HepG2 (cell line): ENCODE measurements at regions not wholly inside any gene's neighbourhood (a gene's known extent, or its start where the extent isn't known, plus 50 kb on each side); places are given as distances from the start of the nearest gene placed in this dataset.

Experiments used
- ATAC-seq: fragments of 200-7000 bp; cut with Tn5 transposase; 3 replicates; pipeline ENCODE4 v1.9.1; 2020; ENCODE audit warnings: mild to moderate bottlenecking, moderate library complexity
- BruUV-seq: library from RNA; stranded (reverse); fragments of 400-500 nt; replicated peaks from 2 replicates; lab custom pipeline; 2021; lab: Mats Ljungman, UMichigan
- CTCF ChIA-PET: fragments of 300-600 bp; formaldehyde crosslinking; extraction: SDS; loops from one replicate; lab custom pipeline; 2021; ENCODE audit warnings: low total read pairs, inconsistent platforms, low intra/inter-chr PET ratio; lab: Yijun Ruan, JAX
- POLR2A ChIA-PET: fragments of 350-600 bp; sonication (Branson Sonifier 250); formaldehyde crosslinking; loops from one replicate; lab custom pipeline; 2020; ENCODE audit warnings: antibody characterized with exemption, inconsistent platforms; lab: Yijun Ruan, JAX
- DNase-seq: peaks from one replicate; pipeline ENCODE4 v3.0.0-alpha.2; 2015; ENCODE audit warnings: low spot score
- FAIRE-seq: peaks from 3 replicates; lab custom pipeline; 2011; peaks lifted over from hg19 to GRCh38; lab: Jason Lieb, UNC
- H2AFZ ChIP-seq: one replicate; pipeline ENCODE4 v1.6.1; 2011; ENCODE audit warnings: low read length, inconsistent platforms
- H3K27ac ChIP-seq: fragments of 300-600 bp; 3 replicates; pipeline ENCODE4 v1.8.0; 2011; ENCODE audit warnings: mixed run types, mild to moderate bottlenecking, mixed read lengths, low read length, inconsistent platforms; ENCODE audit not compliant: insufficient read depth; ENCODE audit errors: extremely low read length
- H3K27me3 ChIP-seq, 2 experiments: fragments of 200-600 bp in 1 of 2; 2 replicates in 1 of 2; 3 replicates in 1 of 2; pipeline versions ENCODE4 v1.6.0 to v1.8.0; 2011; ENCODE audit warnings: low read length in 2 of 2, mild to moderate bottlenecking in 2 of 2, moderate library complexity in 2 of 2, inconsistent platforms in 1 of 2; ENCODE audit not compliant: insufficient read depth in 2 of 2, control insufficient read depth in 1 of 2
- H3K36me3 ChIP-seq, 2 experiments: fragments of 200-600 bp in 1 of 2; replicated peaks in 1 of 2; 2 replicates in 1 of 2; 3 replicates in 1 of 2; pipeline versions ENCODE4 v1.5.1 to v1.8.0; 2011; ENCODE audit warnings: low read length in 2 of 2, inconsistent platforms in 1 of 2; ENCODE audit not compliant: insufficient read depth in 2 of 2, control insufficient read depth in 1 of 2
- H3K4me1 ChIP-seq: 2 replicates; pipeline ENCODE4 v1.5.1; 2012; ENCODE audit warnings: low read length, inconsistent platforms; ENCODE audit not compliant: insufficient read depth
- H3K4me2 ChIP-seq: 2 replicates; pipeline ENCODE4 v1.6.0; 2011; ENCODE audit warnings: low read depth, low read length, inconsistent platforms
- H3K4me3 ChIP-seq, 3 experiments: fragments of 200-600 bp in 1 of 3; sonication (generic), shearing (Covaris generic) in 1 of 3; replicated peaks in 1 of 3; 2 replicates each; pipeline ENCODE4 v1.5.1; 2011 to 2016; ENCODE audit warnings: low read length in 3 of 3, inconsistent platforms in 2 of 3, low read depth in 2 of 3, mild to moderate bottlenecking in 2 of 3, control low read depth in 1 of 3, mixed read lengths in 1 of 3; ENCODE audit not compliant: insufficient read depth in 1 of 3
- H3K79me2 ChIP-seq: one replicate; pipeline ENCODE4 v1.6.1; 2011; ENCODE audit warnings: low read length, inconsistent platforms; ENCODE audit not compliant: insufficient read depth
- H3K9ac ChIP-seq: 2 replicates; pipeline ENCODE4 v1.6.0; 2011; ENCODE audit warnings: mild to moderate bottlenecking, low read depth, low read length, inconsistent platforms; ENCODE audit not compliant: insufficient read depth
- H3K9me3 ChIP-seq: 2 replicates; pipeline ENCODE4 v1.5.1; 2012; ENCODE audit warnings: mild to moderate bottlenecking, low read length
- H4K20me1 ChIP-seq: 2 replicates; pipeline ENCODE4 v1.6.0; 2011; ENCODE audit warnings: inconsistent platforms, mild to moderate bottlenecking, low read length, moderate library complexity; ENCODE audit not compliant: insufficient read depth
- HNF4G ChIP-seq, 2 experiments: sonication (generic) in 1 of 2; formaldehyde crosslinking in 1 of 2; IDR thresholded peaks; 2 replicates each; pipeline versions ENCODE4 v1.4.0 to v1.6.1; 2011 to 2020; ENCODE audit warnings: borderline replicate concordance in 2 of 2, low read depth in 2 of 2, mild to moderate bottlenecking in 2 of 2, low read length in 1 of 2, missing genetic modification reagents in 1 of 2, moderate library complexity in 1 of 2
- MAFF ChIP-seq: IDR thresholded peaks from 2 replicates; pipeline ENCODE4 v1.6.1; 2011; ENCODE audit warnings: low read depth, low read length, improper control_type of control experiment
- MAFK ChIP-seq, 2 experiments: IDR thresholded peaks in 1 of 2; conservative IDR thresholded peaks in 1 of 2; 2 replicates each; pipeline ENCODE4 v1.6.1; 2011; ENCODE audit warnings: improper control_type of control experiment in 2 of 2, low read length in 2 of 2
- TBL1XR1 ChIP-seq: fragments of 150-350 bp; IDR thresholded peaks from 2 replicates; pipeline ENCODE4 v1.6.1; 2014; ENCODE audit warnings: borderline replicate concordance, low read length; ENCODE audit not compliant: partially characterized antibody
- WGBS: methylation state at CpG from one replicate; pipeline ENCODE4 v1.1.6; 2017; ENCODE audit warnings: low lambda C conversion rate; 5-methylcytosine and 5-hydroxymethylcytosine counted together
- in situ Hi-C: cut with HindIII; loops from 2 replicates; pipeline ENCODE4 v1.10.0; 2017; ENCODE audit warnings: low pct_unique_long_range_greater_than_20kb; ENCODE audit not compliant: extremely low pct_ligation_motif_present
- intact Hi-C: fragments of 100-400 bp; cut with micrococcal nuclease; formaldehyde crosslinking; loops from one replicate; pipeline ENCODE4 v1.10.0; 2022; ENCODE audit not compliant: unreplicated experiment
- TF ChIP-seq, protein P1 (sequence below): sonication (generic); formaldehyde crosslinking; IDR thresholded peaks from 2 replicates; pipeline ENCODE4 v1.5.0; 2020; ENCODE audit warnings: missing genetic modification reagents

DNA sequence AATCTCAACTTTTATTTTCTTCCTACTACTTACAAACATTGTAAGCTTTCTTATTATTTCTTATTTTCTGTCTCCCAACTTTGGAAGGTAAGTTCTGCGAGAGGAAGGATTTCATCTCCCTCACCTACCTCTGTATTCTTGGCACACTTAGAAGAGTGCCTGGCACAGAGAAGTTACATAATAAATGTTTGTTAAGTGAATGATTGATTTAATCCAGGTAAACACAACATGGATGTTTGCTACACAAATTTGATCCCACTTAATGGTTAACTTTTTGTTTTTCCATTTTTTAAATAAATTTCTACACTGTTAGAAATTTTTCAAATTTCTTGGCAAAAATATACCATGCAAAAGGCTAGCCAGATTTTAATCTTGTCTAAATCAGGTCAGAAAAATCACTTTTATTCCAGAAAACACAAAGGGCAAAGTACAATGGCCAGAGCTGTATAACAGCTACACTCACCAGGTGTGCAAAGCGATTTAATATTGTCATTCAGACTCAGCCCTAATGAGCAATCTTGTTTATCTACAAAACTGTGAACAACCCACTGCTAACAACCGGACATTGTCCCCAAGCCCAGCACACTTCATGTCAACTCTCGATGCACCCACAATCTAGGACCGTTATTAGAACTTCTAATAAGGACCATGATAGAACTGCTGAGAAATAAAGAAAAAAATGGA lies 222.1 kb upstream of the EEA1 start:
- POLR2A ChIA-PET = no interaction called here
- Histone ChIP-seq H2AFZ (no peak overlapping the region), H3K9me3 (no peaks in the 10 kb centered on the region), H3K4me2 (peak overlapping the region; percentile 20; the same call in 1 of the 2 replicates), H3K9ac (no peak overlapping the region), H3K27me3 (peaks cover 0 to 2% of the 10 kb centered on the region in 2 experiments; a peak in 1 of 5 replicates), H3K4me3 (no peak overlapping the region), H3K27ac (no peak overlapping the region), H3K79me2 (no peaks in the 10 kb centered on the region), H3K36me3 (no peaks in the 10 kb centered on the region), H4K20me1 (no peaks in the 10 kb centered on the region), H3K4me1 (peaks cover 39% of the 10 kb centered on the region)
- DNase-seq = no peak
- BruUV-seq = no TSS peak
- no peak for ATAC-seq
- CTCF ChIA-PET = no interaction called here
- TF ChIP-seq HNF4G (IDR thresholded peaks at IDR 0.05; ENCODE audit: borderline replicate concordance, low read depth, low read length) (peak; percentile 6; the same call in 1 of the 2 replicates), HNF4G (CRISPR knock-in tag; IDR thresholded peaks at IDR 0.05; ENCODE audit: borderline replicate concordance, low read depth) (no peak), TBL1XR1 (no peak)
- intact Hi-C loops = no loop called here
- peak; percentile 30 for FAIRE-seq
- 29% methylated on average over 5 of the region's 5 CpGs for WGBS
- in situ Hi-C loops = no loop called here

DNA sequence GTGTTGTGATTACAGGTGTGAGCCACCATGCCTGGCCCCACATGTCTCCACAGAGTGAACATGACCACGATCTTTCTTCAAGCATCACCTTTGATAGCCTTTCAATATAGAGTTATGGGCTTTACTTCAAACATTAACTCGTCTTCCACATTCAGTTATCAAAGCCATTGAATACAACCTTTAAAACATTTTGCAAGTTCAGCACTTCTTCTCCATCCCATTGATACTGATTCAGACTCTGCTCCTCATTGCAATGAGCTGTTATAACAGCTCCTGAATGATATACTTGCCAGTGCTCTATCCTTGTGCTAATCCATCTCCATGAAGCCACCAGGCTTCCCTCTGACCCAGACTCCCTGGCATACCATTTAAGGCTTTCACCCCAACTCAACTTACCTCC lies 223.5 kb upstream of the EEA1 start:
- Histone ChIP-seq H3K9ac (no peak overlapping the region), H3K4me3 (no peak overlapping the region), H3K9me3 (no peaks in the 10 kb centered on the region), H3K27ac (no peak overlapping the region), H2AFZ (no peak overlapping the region), H4K20me1 (no peaks in the 10 kb centered on the region), H3K4me1 (peaks cover 37% of the 10 kb centered on the region), H3K36me3 (no peaks in the 10 kb centered on the region), H3K4me2 (no peak overlapping the region), H3K79me2 (no peaks in the 10 kb centered on the region), H3K27me3 (peaks cover 0 to 2% of the 10 kb centered on the region in 2 experiments; a peak in 1 of 5 replicates)
- peak; percentile 89 for TF ChIP-seq MAFF
- TF ChIP-seq MAFK (conservative IDR thresholded peaks at IDR 0.05 in 1 of 2, IDR thresholded peaks at IDR 0.05 in 1 of 2; ENCODE audit: low read length in 2 of 2) = peak; percentile 87 to 93
- TF ChIP-seq, protein P1, sequence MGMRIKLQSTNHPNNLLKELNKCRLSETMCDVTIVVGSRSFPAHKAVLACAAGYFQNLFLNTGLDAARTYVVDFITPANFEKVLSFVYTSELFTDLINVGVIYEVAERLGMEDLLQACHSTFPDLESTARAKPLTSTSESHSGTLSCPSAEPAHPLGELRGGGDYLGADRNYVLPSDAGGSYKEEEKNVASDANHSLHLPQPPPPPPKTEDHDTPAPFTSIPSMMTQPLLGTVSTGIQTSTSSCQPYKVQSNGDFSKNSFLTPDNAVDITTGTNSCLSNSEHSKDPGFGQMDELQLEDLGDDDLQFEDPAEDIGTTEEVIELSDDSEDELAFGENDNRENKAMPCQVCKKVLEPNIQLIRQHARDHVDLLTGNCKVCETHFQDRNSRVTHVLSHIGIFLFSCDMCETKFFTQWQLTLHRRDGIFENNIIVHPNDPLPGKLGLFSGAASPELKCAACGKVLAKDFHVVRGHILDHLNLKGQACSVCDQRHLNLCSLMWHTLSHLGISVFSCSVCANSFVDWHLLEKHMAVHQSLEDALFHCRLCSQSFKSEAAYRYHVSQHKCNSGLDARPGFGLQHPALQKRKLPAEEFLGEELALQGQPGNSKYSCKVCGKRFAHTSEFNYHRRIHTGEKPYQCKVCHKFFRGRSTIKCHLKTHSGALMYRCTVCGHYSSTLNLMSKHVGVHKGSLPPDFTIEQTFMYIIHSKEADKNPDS (CRISPR knock-in tag) = no peak
- no peak for FAIRE-seq
- WGBS = 91% methylated on average over 2 of the region's 2 CpGs
- DNase-seq = no peak
- ChIA-PET CTCF (no interaction called here), POLR2A (interaction anchor here (0.7 kb wide), 1 partner anchor 29 kb away, joined by 4 read pairs; no protein-coding TSS in a partner anchor)
- intact Hi-C loops = no loop called here
- BruUV-seq = no TSS peak
- ATAC-seq = no peak
- in situ Hi-C loops = no loop called here
